Astrocyte (in vitro differentiated cells and primary cell): ENCODE measurements at regions not wholly inside any gene's neighbourhood (a gene's known extent, or its start where the extent isn't known, plus 50 kb on each side); places are given as distances from the start of the nearest gene placed in this dataset.

ENCODE experiments used
- EZH2 ChIP-seq: IDR thresholded peaks from 2 replicates; pipeline ENCODE4 v1.6.1; 2012; ENCODE audit warnings: mild to moderate bottlenecking, low read length, inconsistent platforms; ENCODE audit not compliant: insufficient read depth
- TF ChIP-seq, protein P1 (sequence below): IDR thresholded peaks from 2 replicates; pipeline ENCODE4 v1.5.1; 2011; ENCODE audit warnings: low read depth, mild to moderate bottlenecking, inconsistent platforms, low read length, moderate library complexity; ENCODE audit not compliant: insufficient read depth

DNA sequence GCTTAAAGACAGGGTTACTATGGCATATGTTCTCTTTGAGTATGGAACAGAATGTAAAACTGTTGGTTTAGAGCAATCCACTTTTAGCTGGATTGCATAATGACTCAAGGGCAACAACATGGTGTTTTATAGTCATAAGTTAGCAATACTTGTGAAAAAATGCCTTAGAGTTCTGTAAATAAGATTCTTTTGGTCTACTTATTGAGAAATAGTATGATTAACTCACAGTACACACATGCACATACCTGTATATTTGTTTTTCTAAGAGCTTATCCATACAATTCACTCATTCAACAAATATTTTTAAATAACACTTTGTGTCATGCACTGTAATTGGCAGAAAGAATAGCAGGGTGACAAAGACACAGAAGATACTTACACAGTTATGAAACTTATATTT lies 1415.5 kb downstream of the PCDH7 start:
- TF ChIP-seq, protein P1, sequence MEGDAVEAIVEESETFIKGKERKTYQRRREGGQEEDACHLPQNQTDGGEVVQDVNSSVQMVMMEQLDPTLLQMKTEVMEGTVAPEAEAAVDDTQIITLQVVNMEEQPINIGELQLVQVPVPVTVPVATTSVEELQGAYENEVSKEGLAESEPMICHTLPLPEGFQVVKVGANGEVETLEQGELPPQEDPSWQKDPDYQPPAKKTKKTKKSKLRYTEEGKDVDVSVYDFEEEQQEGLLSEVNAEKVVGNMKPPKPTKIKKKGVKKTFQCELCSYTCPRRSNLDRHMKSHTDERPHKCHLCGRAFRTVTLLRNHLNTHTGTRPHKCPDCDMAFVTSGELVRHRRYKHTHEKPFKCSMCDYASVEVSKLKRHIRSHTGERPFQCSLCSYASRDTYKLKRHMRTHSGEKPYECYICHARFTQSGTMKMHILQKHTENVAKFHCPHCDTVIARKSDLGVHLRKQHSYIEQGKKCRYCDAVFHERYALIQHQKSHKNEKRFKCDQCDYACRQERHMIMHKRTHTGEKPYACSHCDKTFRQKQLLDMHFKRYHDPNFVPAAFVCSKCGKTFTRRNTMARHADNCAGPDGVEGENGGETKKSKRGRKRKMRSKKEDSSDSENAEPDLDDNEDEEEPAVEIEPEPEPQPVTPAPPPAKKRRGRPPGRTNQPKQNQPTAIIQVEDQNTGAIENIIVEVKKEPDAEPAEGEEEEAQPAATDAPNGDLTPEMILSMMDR: no peak
- TF ChIP-seq EZH2: no peak
